Adrenal gland (tissue), 9 donors: ENCODE measurements at regions not wholly inside any gene's neighbourhood (a gene's known extent, or its start where the extent isn't known, plus 50 kb on each side); places are given as distances from the start of the nearest gene placed in this dataset.

Experiments
- DNase-seq, 7 donors: peaks; one replicate each; pipeline ENCODE4 v3.0.0-alpha.2; 2019 to 2020
- H3K27ac ChIP-seq, 5 donors: fragments of 200-600 bp; sonication (generic) in 4 of 5; 1 replicate in 3 of 5; 2 replicates in 2 of 5; pipeline versions ENCODE4 v1.5.1 to v1.8.0; 2016 to 2020; ENCODE audit warnings: mild to moderate bottlenecking in 1 of 5
- H3K27me3 ChIP-seq: fragments of 200-600 bp; 2 replicates; pipeline ENCODE4 v1.8.0; 2021
- H3K36me3 ChIP-seq, 2 donors: fragments of 200-600 bp; replicated peaks in 1 of 2; 1 replicate in 1 of 2; 2 replicates in 1 of 2; pipeline versions ENCODE4 v1.5.1 to v1.8.0; 2018 to 2022
- H3K4me1 ChIP-seq, 2 donors: fragments of 200-600 bp; replicated peaks in 1 of 2; 1 replicate in 1 of 2; 2 replicates in 1 of 2; pipeline versions ENCODE4 v1.5.1 to v1.8.0; 2018 to 2021
- H3K4me3 ChIP-seq, 4 donors: fragments of 200-600 bp; sonication (generic) in 3 of 4; one replicate each; pipeline ENCODE4 v1.5.1; 2016 to 2018
- H3K9me3 ChIP-seq, 3 donors: fragments of 200-600 bp; sonication (generic) in 1 of 3; replicated peaks in 1 of 3; 1 replicate in 2 of 3; 2 replicates in 1 of 3; pipeline versions ENCODE4 v1.5.1 to v1.8.0; 2016 to 2021
- POLR2A ChIP-seq, 2 donors: fragments of 450-650 bp; IDR thresholded peaks; one replicate each; pipeline ENCODE4 v1.6.1; 2017; ENCODE audit warnings: antibody characterized with exemption in 2 of 2, mild to moderate bottlenecking in 2 of 2, moderate library complexity in 1 of 2
- WGBS, 4 donors: extraction: QIAGEN DNeasy Blood & Tissue Kit in 2 of 4; methylation state at CpG; one replicate each; pipeline versions ENCODE4 v1.1.5 to v1.1.7; 2013 to 2017; 5-methylcytosine and 5-hydroxymethylcytosine counted together
- intact Hi-C, 2 donors: fragments of 100-400 bp; cut with DNase I; formaldehyde crosslinking; loops; one replicate each; pipeline versions ENCODE4 v1.14.1 to v1.15.0; 2022 to 2023
- TF ChIP-seq, protein P1 (sequence below), 6 experiments: fragments of 450-650 bp in 4 of 6; fragments of 200-600 bp in 2 of 6; sonication (generic) in 1 of 6; IDR thresholded peaks; 1 replicate in 5 of 6; 2 replicates in 1 of 6; pipeline versions ENCODE4 v1.5.1 to v1.8.0; 2016 to 2021; ENCODE audit warnings: antibody characterized with exemption in 6 of 6, mild to moderate bottlenecking in 2 of 6, moderate library complexity in 1 of 6
- donor health status: healthy with polysubstance abuse.
- donor health status: Bipolar disorder and iron deficiency.
- donor health status: DM: yes; HTN: yes; CAD: no.
- donor health status: DM: no; HTN: no; CAD: no.
- donor health status: DM: no; HTN: no; CAD: no.

DNA sequence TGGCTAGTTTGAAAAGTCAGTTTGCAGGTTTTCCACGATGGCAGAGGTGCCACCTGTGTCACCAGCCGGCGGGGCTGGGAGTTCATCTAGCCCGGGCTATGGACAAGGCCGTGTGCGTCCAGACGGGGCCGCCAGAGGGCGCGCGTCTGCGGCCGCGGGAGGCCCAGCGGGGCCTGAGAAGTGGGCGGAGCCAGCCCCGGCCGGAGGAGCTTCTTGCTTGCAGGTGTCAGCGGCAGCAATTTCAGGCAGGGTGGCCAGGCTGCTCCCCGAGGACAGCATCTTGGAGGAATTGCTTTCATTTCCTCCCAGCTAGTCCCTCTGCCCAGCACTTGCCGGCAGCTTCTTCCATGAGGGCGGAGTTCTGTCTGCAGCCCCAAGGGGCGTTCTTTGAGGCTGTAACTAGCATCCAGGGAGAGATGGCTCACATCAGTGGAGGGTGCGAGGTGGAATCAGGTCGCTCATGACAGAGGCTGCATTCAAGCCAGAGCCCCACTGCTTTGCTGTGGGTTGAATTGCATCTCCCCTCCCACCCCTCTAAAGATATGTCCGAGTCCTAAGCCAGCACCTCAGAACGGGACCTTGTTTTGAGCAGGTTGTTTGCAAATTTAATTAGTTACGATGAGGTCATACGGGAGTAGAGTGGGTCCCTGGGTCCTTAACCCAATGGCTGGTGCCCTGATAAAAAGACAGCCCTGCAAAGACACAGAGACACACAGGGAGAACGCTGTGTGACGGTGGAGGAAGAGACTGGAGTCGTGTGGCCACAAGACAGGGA, 85.9 kb upstream of the MKI67 start:
- Histone ChIP-seq H3K9me3 (no peaks in the 10 kb centered on the region), H3K4me1 (no peaks in the 10 kb centered on the region), H3K4me3 (no peak overlapping the region), H3K27ac (no peak overlapping the region), H3K27me3 (no peaks in the 10 kb centered on the region), H3K36me3 (no peaks in the 10 kb centered on the region)
- intact Hi-C loops: no loop called here
- peak; percentile 65 to 88 (median 81) for DNase-seq
- TF ChIP-seq, protein P1, sequence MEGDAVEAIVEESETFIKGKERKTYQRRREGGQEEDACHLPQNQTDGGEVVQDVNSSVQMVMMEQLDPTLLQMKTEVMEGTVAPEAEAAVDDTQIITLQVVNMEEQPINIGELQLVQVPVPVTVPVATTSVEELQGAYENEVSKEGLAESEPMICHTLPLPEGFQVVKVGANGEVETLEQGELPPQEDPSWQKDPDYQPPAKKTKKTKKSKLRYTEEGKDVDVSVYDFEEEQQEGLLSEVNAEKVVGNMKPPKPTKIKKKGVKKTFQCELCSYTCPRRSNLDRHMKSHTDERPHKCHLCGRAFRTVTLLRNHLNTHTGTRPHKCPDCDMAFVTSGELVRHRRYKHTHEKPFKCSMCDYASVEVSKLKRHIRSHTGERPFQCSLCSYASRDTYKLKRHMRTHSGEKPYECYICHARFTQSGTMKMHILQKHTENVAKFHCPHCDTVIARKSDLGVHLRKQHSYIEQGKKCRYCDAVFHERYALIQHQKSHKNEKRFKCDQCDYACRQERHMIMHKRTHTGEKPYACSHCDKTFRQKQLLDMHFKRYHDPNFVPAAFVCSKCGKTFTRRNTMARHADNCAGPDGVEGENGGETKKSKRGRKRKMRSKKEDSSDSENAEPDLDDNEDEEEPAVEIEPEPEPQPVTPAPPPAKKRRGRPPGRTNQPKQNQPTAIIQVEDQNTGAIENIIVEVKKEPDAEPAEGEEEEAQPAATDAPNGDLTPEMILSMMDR (IDR thresholded peaks at IDR 0.05): peak; percentile 40 to 93 (median 76)
- TF ChIP-seq POLR2A (IDR thresholded peaks at IDR 0.05): no peak
- WGBS, 4 donors: 21 to 70% (median 45%) methylated on average over 10 to 32 of the region's 32 CpGs

DNA sequence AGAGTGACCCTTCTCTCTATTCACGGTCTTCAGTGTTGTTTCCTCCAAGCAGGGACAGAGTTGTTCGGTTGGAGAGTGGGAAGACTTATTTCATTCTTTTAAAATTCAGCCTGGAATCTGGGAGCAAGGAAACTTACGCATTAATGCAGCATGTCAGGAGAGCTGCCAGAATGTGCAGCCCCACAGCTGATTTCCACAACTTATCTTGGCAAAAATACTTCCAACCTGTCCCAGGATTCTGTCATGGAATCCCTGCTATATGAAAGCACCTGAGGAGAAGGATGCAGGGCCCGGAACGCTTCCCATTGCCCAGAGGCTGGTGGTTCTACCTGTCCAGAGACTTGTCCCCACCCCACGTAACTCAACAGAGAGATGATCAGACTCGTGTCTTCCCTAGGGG, 86.9 kb upstream of the MKI67 start:
- WGBS, 4 donors: 82 to 88% (median 84%) methylated on average over 6 to 7 of the region's 7 CpGs
- Histone ChIP-seq H3K36me3 (no peaks in the 10 kb centered on the region), H3K27me3 (no peaks in the 10 kb centered on the region), H3K4me1 (no peaks in the 10 kb centered on the region), H3K27ac (no peak overlapping the region), H3K4me3 (no peak overlapping the region), H3K9me3 (no peaks in the 10 kb centered on the region)
- TF ChIP-seq POLR2A (IDR thresholded peaks at IDR 0.05): no peak
- TF ChIP-seq, protein P1 (IDR thresholded peaks at IDR 0.05): no peak
- intact Hi-C loops: no loop called here
- DNase-seq: peak in 1 of 7 donors; percentile 31

DNA sequence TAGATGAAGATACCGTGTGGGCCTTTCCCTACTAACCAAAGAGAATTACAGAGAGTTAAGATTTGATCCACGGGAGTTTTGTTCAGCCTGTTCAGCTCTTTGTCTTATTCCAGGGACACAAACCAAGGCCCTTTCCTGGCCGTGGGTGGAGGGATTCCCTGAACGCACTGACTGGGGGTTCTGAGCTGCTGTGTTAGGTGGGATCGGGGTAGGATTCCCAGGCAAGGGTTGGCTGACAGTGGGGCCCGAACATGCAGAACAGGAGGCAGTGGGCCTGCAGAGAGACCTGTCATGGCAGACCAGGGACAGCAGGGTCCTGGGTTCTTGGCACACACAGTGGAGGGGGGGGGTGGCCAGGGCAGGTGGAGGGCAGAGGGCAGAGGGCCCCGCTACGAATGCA, 89.5 kb upstream of the MKI67 start:
- Histone ChIP-seq H3K4me1 (no peaks in the 10 kb centered on the region), H3K4me3 (no peak overlapping the region), H3K27ac (no peak overlapping the region), H3K36me3 (no peaks in the 10 kb centered on the region), H3K9me3 (no peaks in the 10 kb centered on the region), H3K27me3 (no peaks in the 10 kb centered on the region)
- TF ChIP-seq POLR2A (IDR thresholded peaks at IDR 0.05): no peak
- TF ChIP-seq, protein P1 (IDR thresholded peaks at IDR 0.05): no peak
- intact Hi-C loops: no loop called here
- peak in 1 of 7 donors; percentile 28 for DNase-seq
- WGBS, 4 donors: 73 to 78% (median 76%) methylated on average over 8 of the region's 8 CpGs

DNA sequence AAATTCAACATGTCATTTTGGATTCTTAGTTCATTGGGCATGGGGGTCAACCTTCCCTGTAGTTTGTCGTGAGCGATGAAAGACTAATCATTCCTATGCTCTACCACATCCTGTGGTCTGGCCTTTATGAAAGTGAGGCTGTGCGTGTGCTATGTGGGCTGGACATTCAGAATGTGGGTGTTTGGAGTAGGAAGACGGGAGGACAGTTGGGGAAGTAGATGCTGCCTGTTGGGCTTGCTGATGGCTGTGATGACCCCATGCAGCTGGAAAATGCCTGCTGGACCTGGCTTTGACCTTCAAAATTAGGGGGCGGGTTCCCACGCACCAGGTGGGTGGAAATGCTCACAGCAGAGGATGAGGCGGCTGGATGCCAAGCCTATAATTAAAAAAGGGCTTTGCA, 90.9 kb upstream of the MKI67 start:
- WGBS, 4 donors: 72 to 83% (median 77%) methylated on average over 7 of the region's 7 CpGs
- Histone ChIP-seq H3K27me3 (no peaks in the 10 kb centered on the region), H3K36me3 (no peaks in the 10 kb centered on the region), H3K27ac (no peak overlapping the region), H3K4me3 (no peak overlapping the region), H3K4me1 (no peaks in the 10 kb centered on the region), H3K9me3 (no peaks in the 10 kb centered on the region)
- intact Hi-C loops: no loop called here
- no peak for DNase-seq
- TF ChIP-seq, protein P1 (IDR thresholded peaks at IDR 0.05): no peak
- TF ChIP-seq POLR2A (IDR thresholded peaks at IDR 0.05): no peak
